GM13977 (cell line): ENCODE measurements at regions not wholly inside any gene's neighbourhood (a gene's known extent, or its start where the extent isn't known, plus 50 kb on each side); places are given as distances from the start of the nearest gene placed in this dataset.

Source experiments
- DNase-seq: peaks from one replicate; pipeline ENCODE4 v3.0.0; 2012; ENCODE audit warnings: low spot score
- CTCF ChIP-seq: IDR thresholded peaks from 2 replicates; pipeline ENCODE4 v1.5.1; 2012; ENCODE audit warnings: mild to moderate bottlenecking, control low read depth; ENCODE audit not compliant: insufficient read depth; ENCODE audit errors: extremely low read depth, missing control alignments
- in situ Hi-C: fragments of 300-500 bp; cut with MboI; formaldehyde crosslinking; loops from one replicate; pipeline ENCODE4 v1.12.0; 2022; ENCODE audit warnings: low sequenced_read_pairs, low pct_unique_long_range_greater_than_20kb, mixed read lengths, inconsistent platforms; ENCODE audit not compliant: unreplicated experiment

- no peak for TF ChIP-seq CTCF
- in situ Hi-C loops = no loop called here
- DNase-seq = no peak
These were observed 601.4 kb upstream of the SALL1 start for GRCh38 chr16:51752438-51752995.

GRCh38 chr16:51747329-51747728 is 596.3 kb upstream of the SALL1 start:
- in situ Hi-C loops = no loop called here
- DNase-seq = no peak
- TF ChIP-seq CTCF = no peak

DNA sequence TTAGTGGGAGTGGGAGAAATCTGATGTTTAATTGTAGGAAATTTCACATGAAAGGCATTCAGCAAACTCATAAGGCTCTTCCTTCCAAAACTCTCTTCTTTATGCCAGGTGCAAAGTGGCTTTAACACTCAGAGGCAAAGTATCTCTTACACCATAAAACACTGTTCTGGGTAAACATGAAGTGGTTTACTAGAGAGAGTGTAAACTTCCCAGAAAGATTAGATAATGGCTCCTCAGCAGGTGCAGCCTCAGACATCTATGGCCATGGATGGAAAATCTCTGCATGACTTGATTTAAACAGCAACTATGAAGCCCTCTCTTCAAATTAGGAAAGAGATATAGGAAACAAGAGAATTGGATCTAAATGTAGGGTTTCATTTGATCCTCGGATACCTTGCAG is 583.1 kb upstream of the SALL1 start:
- DNase-seq = no peak
- in situ Hi-C loops = no loop called here
- TF ChIP-seq CTCF = no peak

DNA sequence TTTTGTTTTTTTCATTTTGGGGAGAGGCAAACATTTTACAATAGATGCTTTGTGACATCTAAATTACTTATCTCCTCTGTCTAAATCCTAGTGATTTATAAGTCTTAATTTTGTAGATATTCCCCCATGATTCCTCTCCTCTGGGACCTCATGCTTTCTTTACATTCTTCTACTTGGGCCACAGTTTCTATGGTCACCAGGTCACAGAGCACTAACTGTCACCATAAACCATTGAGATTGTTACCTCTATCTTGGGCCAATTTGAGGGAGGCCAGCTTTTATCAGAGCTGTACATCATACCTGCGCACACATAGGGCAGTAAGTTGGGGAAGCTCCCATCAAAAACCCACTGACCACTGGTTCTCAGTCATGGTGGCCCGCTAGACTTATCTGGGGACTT is 582.1 kb upstream of the SALL1 start:
- TF ChIP-seq CTCF = no peak
- DNase-seq = no peak
- in situ Hi-C loops = no loop called here

DNA sequence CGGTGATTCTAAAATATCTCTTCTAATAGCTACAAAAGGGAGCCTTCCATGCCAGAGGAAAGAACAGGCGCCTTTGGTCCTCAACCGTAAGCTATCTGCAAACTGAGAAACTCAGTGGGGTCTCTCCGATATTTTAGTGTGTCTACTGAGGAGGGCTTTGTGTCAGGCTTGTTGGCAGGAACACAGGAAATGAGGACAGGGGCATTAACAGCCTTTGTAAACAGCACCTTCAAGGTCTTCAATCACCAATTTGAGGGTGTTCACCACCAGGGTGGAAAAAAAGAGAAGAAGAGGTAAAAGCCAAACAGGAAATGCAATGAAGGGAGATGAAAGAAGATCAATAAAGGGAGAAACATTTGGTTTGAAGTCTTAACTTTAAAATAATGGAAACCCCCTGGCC is 580.1 kb upstream of the SALL1 start:
- no peak for TF ChIP-seq CTCF
- in situ Hi-C loops = no loop called here
- no peak for DNase-seq

GRCh38 chr16:51723036-51723724 is 572.1 kb upstream of the SALL1 start:
- no peak for TF ChIP-seq CTCF
- DNase-seq = no peak
- in situ Hi-C loops = no loop called here
